GM18511 (cell line): ENCODE measurements at regions not wholly inside any gene's neighbourhood (a gene's known extent, or its start where the extent isn't known, plus 50 kb on each side); places are given as distances from the start of the nearest gene placed in this dataset.

Experiments
- ATAC-seq: cut with Tn5 transposase; IDR thresholded peaks from one replicate; pipeline ENCODE4 v1.9.1; 2021; ENCODE audit warnings: mild to moderate bottlenecking, moderate library complexity; ENCODE audit not compliant: unreplicated experiment

DNA sequence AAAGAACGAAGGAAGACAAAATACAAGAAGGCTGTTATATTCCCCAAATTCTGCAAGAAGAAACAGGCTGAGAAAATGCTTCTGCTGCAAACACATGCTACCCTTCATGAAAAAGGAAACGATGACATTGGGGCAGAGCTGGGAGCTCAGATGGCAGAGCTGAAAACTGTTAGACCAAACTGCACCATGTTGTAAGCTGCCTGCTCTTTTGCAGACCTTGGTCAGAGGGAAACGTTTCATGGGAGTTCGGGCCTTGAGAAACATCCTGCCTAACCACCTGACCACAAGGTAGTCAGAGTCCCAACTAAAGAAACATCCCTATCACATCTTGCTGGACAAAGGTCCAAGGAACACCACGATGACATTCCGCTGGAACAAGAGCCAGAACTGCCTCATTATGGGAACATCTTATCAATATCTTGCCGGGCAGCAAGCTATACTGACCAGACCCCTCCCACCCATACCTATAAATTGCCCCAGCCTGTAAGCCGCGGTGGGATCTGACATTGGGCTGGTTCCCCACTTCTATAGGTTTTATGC lies 110.7 kb upstream of the CTSC start:
- ATAC-seq: no peak

DNA sequence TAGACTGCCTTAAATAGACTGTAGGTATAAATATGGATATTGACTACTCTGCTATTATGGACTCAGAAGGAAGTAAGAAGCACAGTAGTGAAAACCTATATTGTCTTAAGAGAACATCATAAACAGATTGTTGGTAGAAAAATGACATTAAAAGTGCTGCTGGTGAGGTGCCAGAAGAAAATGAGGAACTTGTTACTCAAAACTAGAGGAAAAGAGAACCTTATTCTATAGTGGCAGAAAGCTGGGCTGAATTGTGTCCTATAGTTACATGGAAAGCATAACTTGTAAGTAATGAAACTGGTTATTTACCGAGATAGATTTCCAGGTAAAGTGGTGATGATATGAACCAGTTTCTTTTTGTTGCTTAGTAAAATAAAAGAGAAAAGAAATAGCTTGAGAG lies 109.7 kb upstream of the CTSC start:
- peak; percentile 62 for ATAC-seq

- no peak for ATAC-seq
Observed at GRCh38 chr11:88439356-88439755, 101.8 kb upstream of the CTSC start.

DNA sequence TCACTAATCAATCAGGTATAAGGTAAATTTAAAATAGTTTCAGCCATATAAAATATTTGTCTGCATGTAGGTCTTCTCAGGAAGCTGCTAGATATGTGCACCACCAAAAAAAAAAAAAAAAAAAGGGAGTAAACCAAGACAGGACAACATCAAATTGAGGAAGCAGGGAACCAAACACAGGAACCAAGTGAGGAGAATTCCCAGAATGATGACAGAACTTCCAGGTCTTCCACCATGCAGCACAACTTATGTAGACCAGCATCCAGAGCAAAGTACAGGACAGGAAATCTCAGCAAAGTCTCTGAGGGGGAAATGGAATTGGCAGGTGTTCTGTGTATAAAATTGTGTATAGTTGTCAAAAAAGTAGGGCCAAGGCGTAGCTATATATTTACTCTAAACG lies 101.2 kb upstream of the CTSC start:
- no peak for ATAC-seq

GRCh38 chr11:88435415-88435814 lies 97.9 kb upstream of the CTSC start:
- peak; percentile 99 for ATAC-seq

- no peak for ATAC-seq
Observed at GRCh38 chr11:88434333-88434976, 96.9 kb upstream of the CTSC start.

- ATAC-seq: no peak
Observed at GRCh38 chr11:88433536-88434230, 96.1 kb upstream of the CTSC start.

DNA sequence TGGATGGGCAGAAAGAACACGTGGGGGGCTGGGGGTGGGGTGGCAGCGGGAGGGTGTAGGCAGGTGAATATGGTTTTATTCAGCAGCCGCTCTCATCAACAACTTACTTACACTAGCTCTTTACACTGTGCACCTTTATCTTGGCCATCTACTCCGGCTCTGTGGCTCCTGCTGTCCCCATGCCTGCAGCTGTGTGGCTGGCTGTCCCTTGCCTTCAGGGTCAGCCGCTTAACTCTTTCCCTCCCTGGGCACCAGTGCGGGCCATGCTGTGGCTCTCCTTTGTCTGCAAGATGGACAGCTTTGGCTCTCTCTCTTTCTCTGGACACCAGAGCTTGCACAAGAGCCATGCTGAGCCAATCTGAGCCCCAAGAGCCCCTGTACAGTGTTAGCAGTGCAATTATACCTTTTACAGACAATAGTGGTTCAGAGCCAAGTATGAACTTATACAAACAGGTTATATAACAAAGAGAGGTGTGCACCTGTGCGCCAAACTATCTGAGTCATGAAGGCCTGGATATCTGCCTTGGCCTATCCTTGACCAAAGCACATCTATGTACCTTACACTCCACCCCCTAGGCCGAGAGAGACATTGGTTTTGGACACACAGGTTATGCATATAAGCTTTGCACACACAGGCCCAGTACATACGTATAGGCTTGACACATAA lies 94.3 kb upstream of the CTSC start:
- no peak for ATAC-seq

- ATAC-seq: no peak
Observed at GRCh38 chr11:88428959-88429358, 91.4 kb upstream of the CTSC start.

- ATAC-seq: no peak
Observed at GRCh38 chr11:88427719-88428118, 90.2 kb upstream of the CTSC start.

GRCh38 chr11:88424881-88425280 lies 87.3 kb upstream of the CTSC start:
- ATAC-seq: no peak

DNA sequence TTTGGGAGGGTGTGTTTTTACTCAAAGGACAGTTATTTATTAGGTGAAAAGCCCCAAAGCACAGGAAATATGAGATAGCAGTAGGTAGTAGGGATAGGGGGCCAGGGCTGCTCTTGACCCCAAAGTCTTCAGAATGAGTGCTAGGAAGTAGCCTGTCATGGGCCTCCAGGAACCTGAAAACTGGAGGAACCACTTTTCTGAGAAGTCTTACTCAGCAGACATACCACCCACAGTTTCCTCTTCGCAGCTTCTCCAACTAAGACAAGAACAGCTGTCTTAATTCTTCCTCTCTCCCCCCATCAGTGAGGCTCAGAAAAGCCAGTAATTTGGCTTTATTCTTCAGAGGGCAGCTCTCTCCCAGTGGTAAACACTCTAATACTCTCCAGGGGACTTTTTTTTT lies 84.0 kb upstream of the CTSC start:
- peak; percentile 90 for ATAC-seq

GRCh38 chr11:88420165-88420791 lies 82.7 kb upstream of the CTSC start:
- ATAC-seq: no peak

DNA sequence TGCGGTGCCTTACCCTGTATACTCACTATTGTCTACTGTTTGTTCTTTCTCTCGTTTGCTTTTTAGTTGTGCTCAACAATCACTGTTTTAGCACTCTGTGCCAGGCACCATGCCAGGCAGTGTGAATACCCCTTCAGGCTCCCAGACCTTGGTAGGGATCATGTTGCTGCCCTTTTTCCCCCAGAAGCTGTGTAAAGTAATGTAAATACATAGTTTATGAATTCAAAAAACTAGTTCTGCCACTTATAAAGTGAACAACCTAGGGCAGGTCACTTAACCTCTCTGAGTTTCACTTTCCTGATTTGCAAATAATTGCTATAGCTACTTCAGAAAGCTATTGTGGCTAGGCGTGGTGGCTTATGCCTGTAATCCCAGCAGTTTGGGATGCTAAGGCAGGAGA lies 81.0 kb upstream of the CTSC start:
- ATAC-seq: no peak

DNA sequence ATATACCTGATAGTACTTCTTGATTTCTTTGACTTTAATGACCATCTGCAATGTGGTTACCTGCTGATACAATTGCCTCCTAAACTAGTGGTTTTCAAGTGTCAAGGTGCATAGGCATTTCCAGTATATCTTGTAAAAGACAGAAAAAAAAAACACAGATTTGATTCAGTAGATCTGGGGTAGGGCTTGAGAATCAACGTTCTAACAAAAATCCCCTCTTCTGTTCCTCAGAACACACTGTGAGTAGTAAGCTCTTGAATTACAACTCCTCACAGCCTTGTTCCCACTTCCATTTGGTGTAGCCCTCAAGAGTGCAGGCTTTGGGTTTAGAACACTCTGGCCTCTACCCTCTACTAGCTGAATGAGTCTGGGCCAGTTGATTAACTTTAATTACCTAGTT lies 78.0 kb upstream of the CTSC start:
- ATAC-seq: peak; percentile 4

DNA sequence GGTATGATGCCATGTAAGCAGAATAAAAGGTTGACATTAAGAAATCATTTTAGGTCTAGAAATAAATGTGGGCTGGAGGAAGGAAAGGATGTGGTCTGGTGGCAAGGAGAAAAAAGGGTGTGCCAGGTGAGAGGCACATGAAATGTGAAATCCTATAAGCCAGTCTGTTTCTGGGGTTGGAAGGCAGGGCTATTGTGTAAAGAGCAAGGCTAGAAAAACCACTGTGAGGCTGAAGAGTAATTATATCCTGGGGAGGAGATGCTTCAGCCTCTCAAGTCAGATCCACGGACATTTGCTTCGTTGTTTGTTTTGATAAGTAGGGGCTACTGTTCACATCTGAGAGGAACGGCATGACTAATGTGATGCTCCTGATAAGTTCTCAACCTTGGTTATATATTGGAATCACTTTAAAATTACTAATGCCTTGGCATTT lies 77.5 kb upstream of the CTSC start:
- peak; percentile 46 for ATAC-seq

GRCh38 chr11:88414385-88414861 lies 76.9 kb upstream of the CTSC start:
- ATAC-seq: peak; percentile 54

DNA sequence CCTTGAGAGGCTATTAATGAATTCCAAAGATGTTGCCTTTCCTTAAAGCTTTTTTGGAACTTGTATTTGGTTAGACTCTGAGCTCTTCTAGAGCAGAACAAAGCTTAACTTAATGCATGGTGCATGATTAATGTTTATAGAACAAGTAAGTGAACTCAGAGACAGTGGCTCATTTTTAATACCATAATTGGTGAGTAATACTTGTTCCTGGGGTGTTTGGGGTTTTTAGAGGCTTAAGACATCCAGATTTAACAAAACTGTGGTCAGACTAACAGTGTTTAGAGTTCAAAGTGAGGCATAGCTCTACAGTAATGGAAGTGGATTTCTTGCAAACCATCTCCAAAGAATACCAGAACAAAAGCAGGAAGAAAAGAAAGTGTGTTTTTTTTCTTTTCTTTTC lies 73.7 kb upstream of the CTSC start:
- no peak for ATAC-seq

GRCh38 chr11:88410656-88411055 lies 73.1 kb upstream of the CTSC start:
- ATAC-seq: no peak

DNA sequence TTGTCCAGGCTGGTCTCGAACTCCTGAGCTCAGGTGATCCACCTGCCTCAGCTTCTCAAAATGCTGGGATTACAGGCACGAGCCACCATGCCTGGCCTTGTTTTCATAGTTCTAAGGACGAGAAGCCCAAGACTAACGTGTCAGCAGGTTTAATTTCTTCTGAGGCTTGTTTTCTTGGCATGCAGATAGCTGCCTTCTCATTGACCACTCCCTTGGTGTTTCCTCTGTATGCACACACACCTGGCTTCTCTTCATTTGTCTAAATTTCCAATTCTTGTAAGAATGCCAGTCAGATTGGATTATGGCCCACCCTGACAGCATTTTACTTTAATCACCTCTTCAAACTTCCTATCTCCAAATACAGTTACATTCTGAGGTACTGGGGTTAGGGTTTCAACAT lies 72.5 kb upstream of the CTSC start:
- ATAC-seq: no peak

- ATAC-seq: no peak
Observed at GRCh38 chr11:88406876-88407275, 69.3 kb upstream of the CTSC start.
